ENCODE measurements at regions not wholly inside any gene's neighbourhood (a gene's known extent, or its start where the extent isn't known, plus 50 kb on each side); places are given as distances from the start of the nearest gene placed in this dataset.
"Not testable (repeated sequence)": the region's sequence is repeated elsewhere in the genome, so short reads cannot be mapped to it uniquely, and the experiment has no call there.

DNA sequence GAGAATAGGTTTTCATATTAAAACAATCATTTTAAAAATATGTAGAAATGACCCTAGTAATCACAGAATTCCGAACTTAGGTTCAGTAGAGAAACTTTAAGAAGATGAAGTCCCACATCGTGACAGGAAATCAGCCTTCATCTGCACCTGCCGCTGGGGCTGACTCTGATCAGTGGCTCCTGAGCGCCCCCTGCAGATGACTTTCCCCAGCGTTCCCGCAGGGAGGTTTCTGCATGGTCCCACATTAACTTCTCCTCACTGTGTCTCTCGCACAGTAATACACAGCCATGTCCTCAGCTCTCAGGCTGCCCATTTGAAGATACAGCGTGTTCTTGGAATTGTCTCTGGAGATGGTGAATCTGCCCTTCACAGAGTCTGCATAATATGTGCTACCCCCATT is 1131.1 kb downstream of the TMEM121 start:
- DNase-seq: no peak

DNA sequence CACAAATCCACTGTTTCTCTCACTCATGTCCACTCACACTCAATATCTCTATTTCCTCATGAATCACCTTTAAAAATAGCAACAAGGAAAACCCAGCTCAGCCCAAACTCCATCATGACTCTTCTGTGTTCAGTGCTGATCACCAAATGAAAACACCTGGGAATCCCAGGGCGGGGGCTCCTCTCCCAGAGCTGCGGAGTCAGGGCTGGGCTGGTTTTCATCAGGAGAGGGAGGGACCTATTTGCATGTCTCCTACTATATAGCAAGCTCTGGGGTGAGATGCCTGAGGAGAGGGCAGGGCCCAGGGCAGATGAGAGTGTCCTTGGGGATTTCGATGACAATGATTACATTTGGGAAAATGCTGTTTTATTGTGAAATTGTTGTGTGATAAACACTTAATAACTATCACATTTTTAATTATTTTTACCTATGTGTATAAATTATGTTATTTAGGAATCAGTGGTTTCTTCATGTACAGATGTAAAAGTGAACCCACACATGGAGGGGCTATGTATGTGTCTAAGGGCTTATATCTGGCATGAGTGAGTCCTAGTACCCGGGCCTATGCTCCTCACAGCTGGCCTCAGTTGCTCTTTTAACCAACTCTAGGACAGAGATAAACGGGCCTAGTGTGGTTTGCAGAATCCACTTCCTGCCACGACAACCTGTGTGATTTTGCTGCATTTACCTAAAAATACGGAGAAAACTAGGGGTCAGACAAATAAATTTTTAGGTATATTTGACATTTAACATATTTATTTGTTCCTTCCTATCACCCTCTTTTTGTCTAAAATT is 1131.9 kb downstream of the TMEM121 start:
- DNase-seq: not testable (repeated sequence)

GRCh38 chr14:106661561-106661960 is 1135.2 kb downstream of the TMEM121 start:
- not testable (repeated sequence) for DNase-seq

- no peak for DNase-seq
Measured at GRCh38 chr14:106662936-106663550, 1136.7 kb downstream of the TMEM121 start.

- not testable (repeated sequence) for DNase-seq
Measured at GRCh38 chr14:106663805-106664410, 1137.5 kb downstream of the TMEM121 start.

GRCh38 chr14:106665814-106666213 is 1139.4 kb downstream of the TMEM121 start:
- DNase-seq: no peak

- no peak for DNase-seq
Measured at GRCh38 chr14:106666341-106666740, 1140.0 kb downstream of the TMEM121 start.

DNA sequence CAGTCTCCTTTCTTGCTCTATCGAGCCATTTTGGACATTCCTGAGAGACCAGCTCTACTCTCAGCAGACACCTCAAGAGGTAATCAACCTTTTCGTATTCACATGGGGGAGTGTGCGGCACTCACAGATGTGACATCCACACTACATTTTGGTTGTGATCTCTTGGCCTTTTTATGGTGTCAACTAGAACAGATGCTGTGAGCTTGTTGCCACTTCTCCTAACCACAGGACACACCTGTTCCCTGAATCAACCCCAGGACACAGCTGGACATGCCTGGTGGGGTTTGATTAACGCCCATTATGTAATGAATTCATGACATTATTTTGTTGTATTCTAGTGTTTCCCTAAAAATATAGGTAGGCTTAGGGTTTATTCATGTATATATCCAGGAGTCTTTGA is 1143.6 kb downstream of the TMEM121 start:
- no peak for DNase-seq

- not testable (repeated sequence) for DNase-seq
Measured at GRCh38 chr14:106674093-106674492, 1147.7 kb downstream of the TMEM121 start.

DNA sequence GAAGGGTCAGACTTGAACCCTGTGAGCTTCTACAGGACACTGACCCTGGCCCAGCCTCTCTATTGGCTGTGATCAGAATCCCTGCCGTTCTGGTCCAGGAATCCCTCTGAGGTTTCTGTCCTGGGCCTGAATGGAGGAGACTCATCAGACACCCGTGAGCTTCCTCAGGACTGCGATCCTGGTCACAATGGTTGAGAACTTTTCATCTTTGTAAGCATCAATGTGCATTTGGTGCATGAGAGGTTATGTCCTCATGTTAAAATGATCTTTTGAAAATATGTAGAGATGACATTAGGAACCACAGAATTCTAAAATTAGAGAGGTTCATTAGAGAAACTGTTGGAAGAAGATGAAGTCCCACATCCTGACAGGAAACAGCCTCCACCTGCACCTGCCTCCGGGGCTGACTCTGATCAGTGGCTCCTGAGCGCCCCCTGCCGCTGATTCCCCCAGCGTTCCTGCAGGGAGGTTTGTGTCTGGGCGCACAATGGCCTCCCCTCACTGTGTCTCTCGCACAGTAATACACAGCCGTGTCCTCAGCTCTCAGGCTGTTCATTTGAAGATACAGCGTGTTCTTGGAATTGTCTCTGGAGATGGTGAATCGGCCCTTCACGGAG is 1148.2 kb downstream of the TMEM121 start:
- not testable (repeated sequence) for DNase-seq

GRCh38 chr14:106675716-106676115 is 1149.3 kb downstream of the TMEM121 start:
- not testable (repeated sequence) for DNase-seq

DNA sequence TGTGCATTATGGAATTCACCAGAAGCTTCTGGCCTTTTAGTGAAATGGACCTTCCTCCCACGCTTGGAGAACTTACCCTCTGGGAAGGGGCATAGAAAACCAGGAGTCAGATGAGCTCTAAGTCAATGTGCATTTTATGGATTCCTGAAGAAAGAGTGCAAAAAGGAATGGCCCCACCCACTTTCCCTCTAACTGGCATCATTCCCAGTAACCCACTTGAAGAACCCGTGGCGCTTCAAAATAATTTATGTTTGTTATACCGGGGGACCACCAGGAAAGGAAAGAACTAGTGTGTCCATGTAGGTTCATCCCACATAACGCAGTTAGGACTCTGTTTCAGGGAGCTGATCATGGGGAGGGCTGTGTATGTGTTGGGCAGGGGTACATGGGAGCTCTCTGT is 1153.4 kb downstream of the TMEM121 start:
- DNase-seq: no peak

GRCh38 chr14:106681161-106681560 is 1154.8 kb downstream of the TMEM121 start:
- DNase-seq: no peak

DNA sequence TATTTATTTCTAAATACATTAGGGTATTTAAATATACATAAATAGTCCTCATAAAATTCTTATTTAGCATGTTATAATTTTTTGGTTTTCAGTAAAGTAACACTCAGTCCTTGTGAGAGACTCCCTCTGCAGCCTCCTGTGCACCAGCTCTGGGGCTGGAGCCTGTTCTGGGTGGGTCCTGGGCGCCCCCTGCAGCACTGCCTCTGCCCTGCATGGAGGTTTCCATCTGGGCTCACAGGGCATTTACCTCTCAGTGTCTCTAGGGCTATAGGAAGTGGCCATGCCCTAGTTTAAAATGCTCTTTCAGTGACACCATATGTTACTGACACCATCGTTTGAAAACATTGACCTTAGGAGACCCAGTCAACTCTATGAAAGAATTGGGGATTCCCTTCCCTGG is 1155.2 kb downstream of the TMEM121 start:
- no peak for DNase-seq

GRCh38 chr14:106683631-106684030 is 1157.2 kb downstream of the TMEM121 start:
- no peak for DNase-seq

- no peak for DNase-seq
Measured at GRCh38 chr14:106686533-106686932, 1160.2 kb downstream of the TMEM121 start.

GRCh38 chr14:106690333-106690891 is 1164.0 kb downstream of the TMEM121 start:
- no peak for DNase-seq

GRCh38 chr14:106691601-106692291 is 1165.4 kb downstream of the TMEM121 start:
- no peak for DNase-seq

DNA sequence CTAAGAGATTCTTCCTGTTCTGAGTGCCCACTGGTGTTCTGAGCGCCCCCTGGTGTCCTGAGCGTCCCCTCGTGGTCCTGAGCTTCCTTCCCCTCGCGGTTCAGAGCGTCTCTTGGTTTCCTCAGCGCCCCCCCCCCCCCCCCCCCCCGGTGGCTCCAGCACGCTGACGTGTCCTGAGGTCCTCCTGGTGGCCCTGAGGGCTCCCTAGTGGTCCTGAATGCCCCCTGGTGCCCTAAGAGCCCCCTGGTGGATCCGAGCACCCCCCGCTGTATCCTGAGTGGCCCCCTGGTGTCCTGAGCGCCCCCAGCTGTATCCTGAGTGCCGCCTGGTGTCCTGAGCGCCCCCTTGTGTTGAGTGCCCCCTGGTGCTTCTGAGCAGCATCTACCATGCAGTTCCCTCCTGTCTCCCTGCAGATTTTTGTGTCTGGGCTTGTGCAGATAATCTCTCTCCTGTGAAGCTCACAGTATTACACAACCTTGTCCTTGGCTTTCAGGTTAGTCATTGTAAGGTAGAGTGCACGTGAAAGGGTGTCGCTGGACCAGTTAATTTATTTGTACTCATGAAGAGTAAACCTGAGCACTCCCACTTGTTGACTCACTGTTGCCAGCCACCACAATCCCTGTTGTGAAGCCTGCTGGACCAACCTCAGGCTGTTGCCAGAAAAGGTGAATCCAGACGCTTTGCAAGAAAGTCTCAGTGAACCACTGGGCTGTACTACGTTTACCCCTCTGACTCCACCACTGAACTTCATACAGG is 1168.4 kb downstream of the TMEM121 start:
- DNase-seq: no peak

GRCh38 chr14:106698620-106699267 is 1172.4 kb downstream of the TMEM121 start:
- DNase-seq: not testable (repeated sequence)

DNA sequence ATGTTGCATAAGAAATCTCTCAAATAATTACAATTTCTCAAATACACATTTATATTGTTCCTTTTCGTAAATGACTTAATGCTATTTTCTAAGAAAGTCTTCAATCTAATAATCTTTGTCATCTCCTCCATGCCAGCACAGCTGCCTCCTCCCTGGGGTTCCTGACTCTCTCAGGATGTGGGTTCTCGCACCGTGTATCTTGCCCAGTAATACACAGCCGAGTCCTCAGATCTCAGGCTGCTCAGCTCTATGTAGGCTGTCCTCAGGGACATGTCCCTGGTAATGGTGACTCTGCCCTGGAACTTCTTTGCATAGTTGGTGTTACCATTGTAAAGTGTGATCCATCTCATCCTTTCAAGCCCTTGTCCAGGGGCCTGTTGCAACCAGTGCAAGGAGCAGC is 1177.3 kb downstream of the TMEM121 start:
- not testable (repeated sequence) for DNase-seq

All from hippocampal formation (tissue), 2 donors.